OCI-M2 (cell line): ENCODE measurements at regions not wholly inside any gene's neighbourhood (a gene's known extent, or its start where the extent isn't known, plus 50 kb on each side); places are given as distances from the start of the nearest gene placed in this dataset.
"Not testable (repeated sequence)": the region's sequence is repeated elsewhere in the genome, so short reads cannot be mapped to it uniquely, and the experiment has no call there.

Source experiments
- DNase-seq: peaks from one replicate; lab custom pipeline; 2025; ENCODE audit not compliant: unreplicated experiment; lab: John Stamatoyannopoulos, UW

GRCh38 chr1:58968360-58968952 lies 184.6 kb upstream of the JUN start:
- DNase-seq, result no peak

- DNase-seq, result not testable (repeated sequence)
Observed at GRCh38 chr1:58969176-58969575, 185.3 kb upstream of the JUN start.

GRCh38 chr1:58971629-58972140 lies 187.8 kb upstream of the JUN start:
- no peak for DNase-seq

GRCh38 chr1:58975888-58976287 lies 192.0 kb upstream of the JUN start:
- DNase-seq, result no peak

- no peak for DNase-seq
Observed at GRCh38 chr1:58976294-58976693, 192.4 kb upstream of the JUN start.

GRCh38 chr1:58977598-58977997 lies 193.8 kb upstream of the JUN start:
- DNase-seq, result no peak

- no peak for DNase-seq
Observed at GRCh38 chr1:58978096-58978495, 194.2 kb upstream of the JUN start.

GRCh38 chr1:58979086-58979485 lies 195.2 kb upstream of the JUN start:
- DNase-seq, result no peak

GRCh38 chr1:58979677-58980076 lies 195.8 kb upstream of the JUN start:
- no peak for DNase-seq

- no peak for DNase-seq
Observed at GRCh38 chr1:58981392-58981791, 197.5 kb upstream of the JUN start.

- no peak for DNase-seq
Observed at GRCh38 chr1:58982259-58982998, 198.6 kb upstream of the JUN start.

- no peak for DNase-seq
Observed at GRCh38 chr1:58983162-58983561, 199.3 kb upstream of the JUN start.

- DNase-seq, result no peak
Observed at GRCh38 chr1:58983633-58984245, 199.9 kb upstream of the JUN start.

GRCh38 chr1:58986996-58987767 lies 203.3 kb upstream of the JUN start:
- DNase-seq, result no peak

- no peak for DNase-seq
Observed at GRCh38 chr1:58988752-58989151, 204.9 kb upstream of the JUN start.

- DNase-seq, result no peak
Observed at GRCh38 chr1:58989845-58990244, 206.0 kb upstream of the JUN start.

- DNase-seq, result no peak
Observed at GRCh38 chr1:58991305-58991704, 207.5 kb upstream of the JUN start.

GRCh38 chr1:58992643-58993042 lies 208.8 kb upstream of the JUN start:
- DNase-seq, result no peak

- DNase-seq, result no peak
Observed at GRCh38 chr1:58993403-58993802, 209.6 kb upstream of the JUN start.

- DNase-seq, result no peak
Observed at GRCh38 chr1:58994664-58995063, 210.8 kb upstream of the JUN start.

- DNase-seq, result no peak
Observed at GRCh38 chr1:58996341-58997059, 212.7 kb upstream of the JUN start.
